Osteocyte (in vitro differentiated cells): ENCODE measurements at regions not wholly inside any gene's neighbourhood (a gene's known extent, or its start where the extent isn't known, plus 50 kb on each side); places are given as distances from the start of the nearest gene placed in this dataset.

ENCODE experiments used
- DNase-seq: peaks from one replicate; pipeline ENCODE4 v3.0.0; 2021; ENCODE audit warnings: mixed read lengths; ENCODE audit not compliant: unreplicated experiment; ENCODE audit errors: extremely low spot score
- H3K27ac Mint-ChIP-seq: one replicate; pipeline ENCODE4 v1.8.0; 2021; ENCODE audit warnings: mild to moderate bottlenecking, mixed read lengths; ENCODE audit not compliant: unreplicated experiment
- H3K27me3 Mint-ChIP-seq: one replicate; pipeline ENCODE4 v1.8.0; 2021; ENCODE audit warnings: mixed read lengths; ENCODE audit not compliant: unreplicated experiment
- H3K36me3 Mint-ChIP-seq: one replicate; pipeline ENCODE4 v1.8.0; 2021; ENCODE audit warnings: mixed read lengths; ENCODE audit not compliant: unreplicated experiment
- H3K4me1 Mint-ChIP-seq: one replicate; pipeline ENCODE4 v1.8.0; 2021; ENCODE audit warnings: mixed read lengths; ENCODE audit not compliant: unreplicated experiment
- H3K4me3 Mint-ChIP-seq: one replicate; pipeline ENCODE4 v1.8.0; 2021; ENCODE audit warnings: mild to moderate bottlenecking, moderate library complexity, mixed read lengths; ENCODE audit not compliant: unreplicated experiment
- H3K9me3 Mint-ChIP-seq: one replicate; pipeline ENCODE4 v1.8.0; 2021; ENCODE audit warnings: mixed read lengths; ENCODE audit not compliant: unreplicated experiment
- TF ChIP-seq, protein P1 (sequence below): fragments of 200-600 bp; sonication (generic); IDR thresholded peaks from 2 replicates; pipeline ENCODE4 v1.5.0; 2021; ENCODE audit warnings: antibody characterized with exemption, mild to moderate bottlenecking, moderate library complexity

DNA sequence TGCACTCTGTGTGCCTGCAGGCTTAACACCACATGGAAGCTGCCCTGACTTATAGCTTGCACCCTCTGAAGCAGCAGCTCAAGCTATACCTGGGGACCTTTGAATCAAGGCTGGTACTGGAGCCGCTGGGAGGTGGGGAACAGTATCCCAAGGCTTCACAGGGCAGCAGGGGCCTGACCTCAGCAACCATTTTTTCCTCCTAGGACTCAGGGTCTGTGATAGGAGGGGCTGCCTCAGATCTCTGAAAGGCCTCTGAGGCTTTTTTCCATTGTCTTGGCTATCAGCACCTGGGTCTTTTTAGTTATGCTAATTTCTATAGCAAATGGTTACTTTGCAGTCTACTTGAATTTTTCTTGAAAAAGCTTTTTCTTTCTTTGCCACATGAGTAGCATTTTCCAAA, 80.2 kb upstream of the OPRM1 start:
- Mint-ChIP-seq H3K4me3 (no peak overlapping the region), H3K9me3 (no peaks in the 10 kb centered on the region), H3K36me3 (no peaks in the 10 kb centered on the region), H3K27ac (no peak overlapping the region), H3K4me1 (peaks cover 36% of the 10 kb centered on the region), H3K27me3 (peaks cover 20% of the 10 kb centered on the region)
- TF ChIP-seq, protein P1, sequence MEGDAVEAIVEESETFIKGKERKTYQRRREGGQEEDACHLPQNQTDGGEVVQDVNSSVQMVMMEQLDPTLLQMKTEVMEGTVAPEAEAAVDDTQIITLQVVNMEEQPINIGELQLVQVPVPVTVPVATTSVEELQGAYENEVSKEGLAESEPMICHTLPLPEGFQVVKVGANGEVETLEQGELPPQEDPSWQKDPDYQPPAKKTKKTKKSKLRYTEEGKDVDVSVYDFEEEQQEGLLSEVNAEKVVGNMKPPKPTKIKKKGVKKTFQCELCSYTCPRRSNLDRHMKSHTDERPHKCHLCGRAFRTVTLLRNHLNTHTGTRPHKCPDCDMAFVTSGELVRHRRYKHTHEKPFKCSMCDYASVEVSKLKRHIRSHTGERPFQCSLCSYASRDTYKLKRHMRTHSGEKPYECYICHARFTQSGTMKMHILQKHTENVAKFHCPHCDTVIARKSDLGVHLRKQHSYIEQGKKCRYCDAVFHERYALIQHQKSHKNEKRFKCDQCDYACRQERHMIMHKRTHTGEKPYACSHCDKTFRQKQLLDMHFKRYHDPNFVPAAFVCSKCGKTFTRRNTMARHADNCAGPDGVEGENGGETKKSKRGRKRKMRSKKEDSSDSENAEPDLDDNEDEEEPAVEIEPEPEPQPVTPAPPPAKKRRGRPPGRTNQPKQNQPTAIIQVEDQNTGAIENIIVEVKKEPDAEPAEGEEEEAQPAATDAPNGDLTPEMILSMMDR, result no peak
- no peak for DNase-seq

DNA sequence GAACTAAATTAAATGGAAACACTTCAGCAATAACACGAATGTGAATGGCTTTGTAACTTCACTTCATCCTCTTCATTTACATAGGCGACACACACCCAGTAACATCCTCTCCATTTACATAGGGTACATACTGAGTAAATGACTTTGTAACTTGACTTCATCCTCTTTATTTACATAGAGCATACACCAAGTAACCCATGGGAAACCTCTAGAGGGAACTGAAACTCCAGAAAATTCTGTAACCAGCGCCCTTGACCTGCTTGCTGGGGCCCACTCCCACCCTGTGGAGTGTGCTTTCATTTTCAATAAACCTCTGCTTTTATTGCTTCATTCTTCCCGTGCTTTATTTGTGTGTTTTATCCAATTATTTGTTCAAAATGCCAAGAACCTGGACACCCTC, 81.6 kb upstream of the OPRM1 start:
- no peak for DNase-seq
- Mint-ChIP-seq H3K27me3 (peaks cover 7% of the 10 kb centered on the region), H3K4me3 (no peak overlapping the region), H3K27ac (no peak overlapping the region), H3K9me3 (no peaks in the 10 kb centered on the region), H3K4me1 (peaks cover 33% of the 10 kb centered on the region), H3K36me3 (no peaks in the 10 kb centered on the region)
- TF ChIP-seq, protein P1, result no peak

DNA sequence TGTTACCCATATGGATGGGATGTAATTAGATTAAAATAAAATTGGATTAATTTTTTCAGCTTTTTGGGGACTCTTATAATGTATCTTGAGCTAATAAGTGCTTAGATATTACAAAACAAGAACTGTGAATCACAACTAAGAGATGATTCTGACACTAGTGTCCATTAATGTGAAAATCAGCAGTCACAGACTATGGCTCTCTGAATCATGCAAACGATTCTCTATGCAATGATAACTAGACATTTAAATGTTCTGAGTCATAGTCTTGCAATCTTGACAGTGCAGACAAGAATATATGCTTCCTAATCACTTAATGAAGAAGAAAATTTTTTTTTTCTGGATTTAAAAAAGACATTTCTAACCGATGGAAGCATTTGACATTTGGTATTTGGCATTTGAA, 82.2 kb upstream of the OPRM1 start:
- no peak for DNase-seq
- peaks cover 33% of the 10 kb centered on the region for H3K4me1 Mint-ChIP-seq

DNA sequence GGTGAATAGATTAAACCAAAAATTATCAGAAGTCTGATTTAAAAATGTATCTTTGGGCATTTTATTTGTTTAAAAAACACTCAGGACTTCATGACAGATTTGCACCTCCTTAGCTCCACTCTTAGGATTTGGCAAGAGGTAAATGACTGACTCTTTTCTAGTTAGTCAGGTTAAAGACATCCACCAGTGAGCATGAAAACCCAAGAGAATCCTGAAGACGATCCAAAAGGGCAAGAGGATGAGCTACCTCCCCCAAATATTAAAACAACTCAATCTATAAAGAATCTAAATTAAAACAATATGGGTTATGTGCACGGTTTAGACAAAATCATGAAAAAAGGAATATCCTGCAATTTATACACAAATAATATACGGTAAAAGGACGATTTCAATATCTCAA, 89.4 kb upstream of the OPRM1 start:
- H3K4me1 Mint-ChIP-seq, result peaks cover 8% of the 10 kb centered on the region
- TF ChIP-seq, protein P1, result no peak
- H3K4me3 Mint-ChIP-seq, result no peak overlapping the region
- no peak for DNase-seq
- H3K9me3 Mint-ChIP-seq, result no peaks in the 10 kb centered on the region
- H3K27ac Mint-ChIP-seq, result no peak overlapping the region
- peaks cover 3% of the 10 kb centered on the region for H3K27me3 Mint-ChIP-seq
- no peaks in the 10 kb centered on the region for H3K36me3 Mint-ChIP-seq

More for the DNA sequence above, 82.2 kb upstream of the OPRM1 start:
- TF ChIP-seq, protein P1, result no peak
- no peaks in the 10 kb centered on the region for H3K36me3 Mint-ChIP-seq
- no peak overlapping the region for H3K27ac Mint-ChIP-seq
- no peaks in the 10 kb centered on the region for H3K9me3 Mint-ChIP-seq
- no peak overlapping the region for H3K4me3 Mint-ChIP-seq
- peaks cover 7% of the 10 kb centered on the region for H3K27me3 Mint-ChIP-seq

DNA sequence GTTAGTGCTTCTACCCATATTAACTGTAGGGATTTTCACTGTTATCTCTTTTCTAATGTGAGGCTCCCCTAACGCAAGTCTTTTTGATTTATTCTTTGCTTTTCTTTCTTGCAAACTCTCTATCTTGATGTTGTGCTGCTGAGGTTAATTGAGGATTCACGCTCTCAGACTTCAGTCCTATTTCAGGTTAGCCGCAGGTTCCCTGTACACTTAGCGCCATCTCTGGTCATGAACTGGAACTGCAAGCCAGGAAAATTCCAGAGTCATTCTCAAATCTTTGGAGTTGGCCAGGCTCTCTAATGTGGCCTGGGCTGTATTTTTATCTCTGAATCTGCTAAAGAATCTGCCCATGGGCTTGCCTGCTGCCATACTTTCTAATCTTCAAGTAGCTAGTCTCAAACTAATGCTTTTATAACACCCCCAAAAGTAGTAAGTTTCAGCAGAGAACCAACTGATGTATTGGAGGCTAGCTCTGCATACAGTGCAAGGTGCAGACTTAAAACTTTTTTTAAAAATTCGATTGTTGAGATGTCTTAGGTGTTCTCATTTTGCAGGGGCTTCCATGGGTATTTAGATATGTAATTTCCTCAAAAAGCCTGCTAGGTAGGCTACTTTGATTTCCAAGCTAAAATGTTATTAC, 91.1 kb upstream of the OPRM1 start:
- H3K4me3 Mint-ChIP-seq, result peak overlapping the region; percentile 53

More for the DNA sequence above, 91.1 kb upstream of the OPRM1 start:
- H3K27ac Mint-ChIP-seq, result peak overlapping the region; percentile 39
- H3K4me1 Mint-ChIP-seq, result peaks cover 8% of the 10 kb centered on the region
- TF ChIP-seq, protein P1, result peak; percentile 97
- H3K27me3 Mint-ChIP-seq, result peaks cover 3% of the 10 kb centered on the region
- H3K9me3 Mint-ChIP-seq, result no peaks in the 10 kb centered on the region
- no peaks in the 10 kb centered on the region for H3K36me3 Mint-ChIP-seq
- no peak for DNase-seq
